22Rv1 (cell line): ENCODE measurements at regions not wholly inside any gene's neighbourhood (a gene's known extent, or its start where the extent isn't known, plus 50 kb on each side); places are given as distances from the start of the nearest gene placed in this dataset.

ENCODE experiments used
- CTCF ChIP-seq: fragments of 450-650 bp; IDR thresholded peaks from 2 replicates; pipeline ENCODE4 v1.5.1; 2017; ENCODE audit warnings: mild to moderate bottlenecking
- ZFX ChIP-seq: fragments of 450-650 bp; IDR thresholded peaks from 2 replicates; pipeline ENCODE4 v1.6.1; 2017; ENCODE audit warnings: antibody characterized with exemption, borderline replicate concordance

GRCh38 chr4:10758906-10759305 lies 74.3 kb upstream of the CLNK start:
- TF ChIP-seq CTCF (no peak), ZFX (no peak)
